ENCODE measurements at regions not wholly inside any gene's neighbourhood (a gene's known extent, or its start where the extent isn't known, plus 50 kb on each side); places are given as distances from the start of the nearest gene placed in this dataset.

GRCh38 chr11:112507281-112507680, 246.6 kb upstream of the PLET1 start:
- CTCF ChIA-PET = no interaction called here
- POLR2A ChIA-PET = no interaction called here

GRCh38 chr11:112508750-112509149, 248.1 kb upstream of the PLET1 start:
- ChIA-PET CTCF (no interaction called here), POLR2A (no interaction called here)

GRCh38 chr11:112509300-112509699, 248.6 kb upstream of the PLET1 start:
- POLR2A ChIA-PET = no interaction called here
- CTCF ChIA-PET = no interaction called here

- CTCF ChIA-PET = interaction anchor here (1.4 kb wide), 1 partner anchor 12 kb away, joined by 3 read pairs; no protein-coding TSS in a partner anchor
- POLR2A ChIA-PET = no interaction called here
Measured at GRCh38 chr11:112511271-112511670, 250.6 kb upstream of the PLET1 start.

GRCh38 chr11:112511911-112512310, 251.3 kb upstream of the PLET1 start:
- ChIA-PET POLR2A (no interaction called here), CTCF (no interaction called here)

- POLR2A ChIA-PET = no interaction called here
- CTCF ChIA-PET = no interaction called here
Measured at GRCh38 chr11:112513417-112513816, 252.8 kb upstream of the PLET1 start.

- POLR2A ChIA-PET = no interaction called here
- CTCF ChIA-PET = no interaction called here
Measured at GRCh38 chr11:112514011-112514740, 253.5 kb upstream of the PLET1 start.

GRCh38 chr11:112516261-112516660, 255.6 kb upstream of the PLET1 start:
- POLR2A ChIA-PET = no interaction called here
- CTCF ChIA-PET = no interaction called here

- POLR2A ChIA-PET = no interaction called here
- CTCF ChIA-PET = no interaction called here
Measured at GRCh38 chr11:112516755-112517154, 256.1 kb upstream of the PLET1 start.

GRCh38 chr11:112518371-112518770, 257.7 kb upstream of the PLET1 start:
- POLR2A ChIA-PET = no interaction called here
- CTCF ChIA-PET = no interaction called here

GRCh38 chr11:112519751-112520150, 259.1 kb upstream of the PLET1 start:
- POLR2A ChIA-PET = no interaction called here
- CTCF ChIA-PET = no interaction called here

GRCh38 chr11:112520354-112520753, 259.7 kb upstream of the PLET1 start:
- ChIA-PET POLR2A (no interaction called here), CTCF (no interaction called here)

- ChIA-PET POLR2A (no interaction called here), CTCF (no interaction called here)
Measured at GRCh38 chr11:112522536-112522935, 261.9 kb upstream of the PLET1 start.

GRCh38 chr11:112523031-112523430, 262.4 kb upstream of the PLET1 start:
- CTCF ChIA-PET = interaction anchor here (1.0 kb wide), 1 partner anchor 12 kb away, joined by 3 read pairs; no protein-coding TSS in a partner anchor
- POLR2A ChIA-PET = no interaction called here

- POLR2A ChIA-PET = no interaction called here
- CTCF ChIA-PET = interaction anchor here (1.0 kb wide), 1 partner anchor 13 kb away, joined by 3 read pairs; no protein-coding TSS in a partner anchor
Measured at GRCh38 chr11:112523477-112523876, 262.8 kb upstream of the PLET1 start.

GRCh38 chr11:112523951-112524350, 263.3 kb upstream of the PLET1 start:
- POLR2A ChIA-PET = no interaction called here

GRCh38 chr11:112524798-112525197, 264.1 kb upstream of the PLET1 start:
- CTCF ChIA-PET = no interaction called here
- POLR2A ChIA-PET = no interaction called here

More at GRCh38 chr11:112523951-112524350, 263.3 kb upstream of the PLET1 start:
- CTCF ChIA-PET = interaction anchor here (1.0 kb wide), 1 partner anchor 13 kb away, joined by 3 read pairs; no protein-coding TSS in a partner anchor

- POLR2A ChIA-PET = no interaction called here
- CTCF ChIA-PET = no interaction called here
Measured at GRCh38 chr11:112525270-112525669, 264.6 kb upstream of the PLET1 start.

GRCh38 chr11:112525844-112526590, 265.4 kb upstream of the PLET1 start:
- CTCF ChIA-PET = no interaction called here
- POLR2A ChIA-PET = no interaction called here

GRCh38 chr11:112526699-112527416, 266.2 kb upstream of the PLET1 start:
- CTCF ChIA-PET = no interaction called here

GRCh38 chr11:112529071-112529470, 268.4 kb upstream of the PLET1 start:
- ChIA-PET POLR2A (no interaction called here), CTCF (no interaction called here)

More at GRCh38 chr11:112526699-112527416, 266.2 kb upstream of the PLET1 start:
- POLR2A ChIA-PET = no interaction called here
